Panc1 (cell line): ENCODE measurements at regions not wholly inside any gene's neighbourhood (a gene's known extent, or its start where the extent isn't known, plus 50 kb on each side); places are given as distances from the start of the nearest gene placed in this dataset.

Source experiments
- ATAC-seq: fragments of 200-7000 bp; cut with Tn5 transposase; 2 replicates; pipeline ENCODE4 v1.9.1; 2020; ENCODE audit warnings: mild to moderate bottlenecking, moderate library complexity
- BruUV-seq: library from RNA; stranded (reverse); fragments of 400-500 nt; replicated peaks from 2 replicates; lab custom pipeline; 2021; lab: Mats Ljungman, UMichigan
- CTCF ChIA-PET: fragments of 300-600 bp; sonication (Branson Sonifier 250); formaldehyde crosslinking; loops from one replicate; lab custom pipeline; 2022; ENCODE audit warnings: antibody characterized with exemption; lab: Charles Lee
- POLR2A ChIA-PET: fragments of 300-600 bp; sonication (Branson Sonifier 250); formaldehyde crosslinking; loops from one replicate; lab custom pipeline; 2022; ENCODE audit warnings: antibody characterized with exemption; lab: Charles Lee
- DNase-seq: peaks from one replicate; pipeline ENCODE4 v3.0.0-alpha.2; 2010; ENCODE audit warnings: low read depth, low spot score
- H3K27ac ChIP-seq: 2 replicates; pipeline ENCODE4 v1.5.1; 2011; ENCODE audit warnings: mild to moderate bottlenecking, low read length, inconsistent platforms
- H3K27me3 ChIP-seq: fragments of 200-500 bp; sonication (Bioruptor generic); 2 replicates; pipeline ENCODE4 v1.6.0; 2014; ENCODE audit warnings: low read length, inconsistent platforms; ENCODE audit not compliant: control insufficient read depth, insufficient read depth
- H3K36me3 ChIP-seq: fragments of 200-500 bp; sonication (Bioruptor generic); 2 replicates; pipeline ENCODE4 v1.5.1; 2014; ENCODE audit warnings: inconsistent platforms, mild to moderate bottlenecking, low read length, moderate library complexity; ENCODE audit not compliant: control insufficient read depth, insufficient read depth
- H3K4me1 ChIP-seq: 2 replicates; pipeline ENCODE4 v1.5.1; 2011; ENCODE audit warnings: inconsistent platforms, mild to moderate bottlenecking, low read length, moderate library complexity; ENCODE audit not compliant: control insufficient read depth, insufficient read depth
- H3K4me3 ChIP-seq, 2 experiments: 2 replicates each; pipeline ENCODE4 v1.5.1; 2011 to 2012; ENCODE audit warnings: low read depth in 2 of 2, low read length in 2 of 2, mild to moderate bottlenecking in 2 of 2, inconsistent platforms in 1 of 2, moderate library complexity in 1 of 2
- H3K9me3 ChIP-seq: fragments of 200-500 bp; sonication (Bioruptor generic); 2 replicates; pipeline ENCODE4 v1.5.1; 2014; ENCODE audit warnings: low read depth, mild to moderate bottlenecking, inconsistent platforms, low read length, moderate library complexity; ENCODE audit not compliant: control insufficient read depth, insufficient read depth
- CTCF ChIP-seq: fragments of 450-650 bp; IDR thresholded peaks from 2 replicates; pipeline ENCODE4 v1.5.1; 2017; ENCODE audit warnings: mild to moderate bottlenecking
- POLR2AphosphoS5 ChIP-seq: IDR thresholded peaks from 2 replicates; pipeline ENCODE4 v1.6.1; 2012; ENCODE audit warnings: mild to moderate bottlenecking, low read depth, low read length, moderate library complexity
- REST ChIP-seq, 2 experiments: IDR thresholded peaks; 2 replicates each; pipeline ENCODE4 v1.6.1; 2011 to 2012; ENCODE audit warnings: low read depth in 2 of 2, control low read depth in 1 of 2, low read length in 1 of 2, mild to moderate bottlenecking in 1 of 2, moderate library complexity in 1 of 2; ENCODE audit not compliant: insufficient read depth in 1 of 2
- SIN3A ChIP-seq: IDR thresholded peaks from 2 replicates; pipeline ENCODE4 v1.6.1; 2012; ENCODE audit warnings: low read depth, mild to moderate bottlenecking, low read length, moderate library complexity, borderline replicate concordance; ENCODE audit not compliant: insufficient read depth
- TCF7L2 ChIP-seq: IDR thresholded peaks from 2 replicates; pipeline ENCODE4 v1.6.1; 2011; ENCODE audit warnings: mild to moderate bottlenecking, low read depth, low read length, inconsistent platforms
- in situ Hi-C: cut with HindIII; loops from 2 replicates; pipeline ENCODE4 v1.10.0; 2016; ENCODE audit warnings: low sequenced_read_pairs, low pct_unique_long_range_greater_than_20kb
- intact Hi-C: fragments of 100-400 bp; cut with micrococcal nuclease; formaldehyde crosslinking; loops from one replicate; pipeline ENCODE4 v1.10.0; 2022; ENCODE audit not compliant: unreplicated experiment

GRCh38 chr5:105993027-105993426 is 1677.7 kb downstream of the EFNA5 start:
- ChIA-PET POLR2A (no interaction called here), CTCF (no interaction called here)
- no peak for TF ChIP-seq SIN3A
- TF ChIP-seq POLR2AphosphoS5 = no peak
- TF ChIP-seq CTCF = no peak
- TF ChIP-seq TCF7L2 = no peak
- no peak for TF ChIP-seq REST (IDR thresholded peaks at IDR 0.05; ENCODE audit: insufficient read depth in 1 of 2, low read depth in 2 of 2, low read length in 1 of 2)
- Histone ChIP-seq H3K27ac (no peak overlapping the region), H3K9me3 (no peaks in the 10 kb centered on the region), H3K36me3 (no peaks in the 10 kb centered on the region), H3K4me1 (no peaks in the 10 kb centered on the region), H3K4me3 (no peak overlapping the region), H3K27me3 (no peaks in the 10 kb centered on the region)
- in situ Hi-C loops (no loop called here), intact Hi-C loops (no loop called here)
- no peak for ATAC-seq
- no peak for DNase-seq
- BruUV-seq = no TSS peak

- in situ Hi-C loops (no loop called here), intact Hi-C loops (no loop called here)
- no TSS peak for BruUV-seq
- no peaks in the 10 kb centered on the region for H3K9me3 ChIP-seq
- DNase-seq = no peak
- TF ChIP-seq TCF7L2 (no peak), POLR2AphosphoS5 (no peak), REST (IDR thresholded peaks at IDR 0.05; ENCODE audit: insufficient read depth in 1 of 2, low read depth in 2 of 2, low read length in 1 of 2) (no peak), CTCF (no peak), SIN3A (no peak)
- no peaks in the 10 kb centered on the region for H3K4me1 ChIP-seq
- ChIA-PET CTCF (no interaction called here), POLR2A (no interaction called here)
- ATAC-seq = no peak
- no peak overlapping the region for H3K27ac ChIP-seq
- no peaks in the 10 kb centered on the region for H3K36me3 ChIP-seq
- no peaks in the 10 kb centered on the region for H3K27me3 ChIP-seq
- no peak overlapping the region for H3K4me3 ChIP-seq
Observed at GRCh38 chr5:105982526-105982925, 1688.2 kb downstream of the EFNA5 start.
